ENCODE measurements at regions not wholly inside any gene's neighbourhood (a gene's known extent, or its start where the extent isn't known, plus 50 kb on each side); places are given as distances from the start of the nearest gene placed in this dataset.

DNA sequence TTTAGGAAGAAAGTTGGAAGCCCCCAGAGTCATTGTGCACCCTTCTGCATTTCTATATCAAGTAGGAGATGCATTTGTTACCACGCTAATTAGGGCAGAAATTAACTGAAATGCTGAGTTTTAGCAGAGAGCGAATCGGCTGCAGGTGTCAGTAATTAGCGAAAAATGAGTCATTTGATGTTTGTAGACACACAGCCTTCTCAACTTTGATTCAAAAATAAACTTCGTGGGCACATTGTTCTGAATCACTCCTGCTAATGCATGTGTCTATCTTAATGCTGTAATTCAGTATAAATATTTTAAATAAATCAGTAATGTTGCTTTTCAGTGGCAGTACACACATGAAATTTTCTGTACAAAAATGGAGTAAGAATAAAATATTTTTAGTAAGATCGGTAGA is 109.5 kb upstream of the CARD11 start:
- TF ChIP-seq CTCF (conservative IDR thresholded peaks at IDR 0.05 in 1 of 2, IDR thresholded peaks at IDR 0.05 in 1 of 2; ENCODE audit: low read depth in 1 of 2, low read length in 2 of 2) (no peak), EZH2 (IDR thresholded peaks at IDR 0.05; ENCODE audit: low read length, missing control alignments) (no peak)

All from fibroblast of lung (primary cell).